ENCODE measurements at regions not wholly inside any gene's neighbourhood (a gene's known extent, or its start where the extent isn't known, plus 50 kb on each side); places are given as distances from the start of the nearest gene placed in this dataset.

DNA sequence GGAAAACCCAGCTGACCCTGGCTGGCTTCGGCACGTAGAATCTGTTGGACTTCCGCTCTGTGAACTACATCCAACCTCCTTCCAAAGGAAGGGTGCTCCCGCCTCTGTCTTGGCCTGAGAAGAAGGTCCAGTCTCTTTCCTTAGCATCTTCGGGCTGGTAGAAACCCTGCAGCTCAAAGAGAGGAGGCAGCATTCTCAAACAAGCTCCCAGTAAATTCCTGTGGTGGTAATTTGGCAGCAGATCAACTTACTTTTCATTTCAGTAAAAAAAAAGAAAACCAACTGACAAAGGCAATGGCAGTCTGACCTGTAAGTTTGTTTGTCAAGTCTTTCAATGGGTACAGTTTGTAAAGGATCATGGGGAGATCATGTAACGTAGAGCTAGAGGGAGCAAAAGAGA is 176.7 kb downstream of the MED10 start:
- TF ChIP-seq POLR2A (IDR thresholded peaks at IDR 0.05): no peak
- TF ChIP-seq, protein P1, sequence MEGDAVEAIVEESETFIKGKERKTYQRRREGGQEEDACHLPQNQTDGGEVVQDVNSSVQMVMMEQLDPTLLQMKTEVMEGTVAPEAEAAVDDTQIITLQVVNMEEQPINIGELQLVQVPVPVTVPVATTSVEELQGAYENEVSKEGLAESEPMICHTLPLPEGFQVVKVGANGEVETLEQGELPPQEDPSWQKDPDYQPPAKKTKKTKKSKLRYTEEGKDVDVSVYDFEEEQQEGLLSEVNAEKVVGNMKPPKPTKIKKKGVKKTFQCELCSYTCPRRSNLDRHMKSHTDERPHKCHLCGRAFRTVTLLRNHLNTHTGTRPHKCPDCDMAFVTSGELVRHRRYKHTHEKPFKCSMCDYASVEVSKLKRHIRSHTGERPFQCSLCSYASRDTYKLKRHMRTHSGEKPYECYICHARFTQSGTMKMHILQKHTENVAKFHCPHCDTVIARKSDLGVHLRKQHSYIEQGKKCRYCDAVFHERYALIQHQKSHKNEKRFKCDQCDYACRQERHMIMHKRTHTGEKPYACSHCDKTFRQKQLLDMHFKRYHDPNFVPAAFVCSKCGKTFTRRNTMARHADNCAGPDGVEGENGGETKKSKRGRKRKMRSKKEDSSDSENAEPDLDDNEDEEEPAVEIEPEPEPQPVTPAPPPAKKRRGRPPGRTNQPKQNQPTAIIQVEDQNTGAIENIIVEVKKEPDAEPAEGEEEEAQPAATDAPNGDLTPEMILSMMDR (IDR thresholded peaks at IDR 0.05): no peak
- Histone ChIP-seq H3K4me1 (no peaks in the 10 kb centered on the region), H3K9me3 (no peaks in the 10 kb centered on the region), H3K27ac (no peak overlapping the region), H3K27me3 (peaks cover 0 to 13% (median 0%) of the 10 kb centered on the region in 9 donors), H3K36me3 (no peaks in the 10 kb centered on the region), H3K4me3 (no peak overlapping the region)
- intact Hi-C loops (cut with DNase I): no loop called here
- 77 to 89% (median 84%) methylated on average over 6 of the region's 6 CpGs for WGBS, 4 donors
- DNase-seq (no peak), ATAC-seq (no peak)

DNA sequence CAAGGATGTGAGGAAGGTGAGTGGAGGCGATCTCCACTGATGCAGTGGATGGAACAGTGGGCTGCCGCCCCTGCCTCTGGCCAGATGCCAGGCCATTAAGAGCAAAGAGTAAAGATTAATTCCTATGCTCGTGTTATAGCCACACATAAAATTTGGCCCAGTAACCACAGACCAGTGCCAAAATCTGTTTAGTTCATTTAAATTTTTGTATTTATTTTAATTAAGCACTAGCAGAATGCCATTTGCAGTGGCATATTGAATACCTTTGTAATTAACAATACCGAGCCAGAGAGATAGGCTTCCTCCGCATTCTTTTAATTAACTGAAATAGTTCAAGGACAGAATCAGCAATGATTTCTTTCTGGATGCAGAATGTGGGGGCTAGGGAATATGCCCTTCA is 179.8 kb downstream of the MED10 start:
- no peaks in the 10 kb centered on the region for H3K4me1 ChIP-seq
- peaks cover 0 to 13% (median 0%) of the 10 kb centered on the region in 9 donors for H3K27me3 ChIP-seq
- no peaks in the 10 kb centered on the region for H3K36me3 ChIP-seq
- H3K27ac ChIP-seq: no peak overlapping the region
- H3K9me3 ChIP-seq: no peaks in the 10 kb centered on the region
- no peak for DNase-seq
- no peak overlapping the region for H3K4me3 ChIP-seq
- no peak for TF ChIP-seq POLR2A (IDR thresholded peaks at IDR 0.05)
- TF ChIP-seq, protein P1 (IDR thresholded peaks at IDR 0.05): no peak
- WGBS, 4 donors: 72 to 78% (median 76%) methylated on average over 5 of the region's 5 CpGs
- ATAC-seq: no peak
- intact Hi-C loops (cut with DNase I): no loop called here

DNA sequence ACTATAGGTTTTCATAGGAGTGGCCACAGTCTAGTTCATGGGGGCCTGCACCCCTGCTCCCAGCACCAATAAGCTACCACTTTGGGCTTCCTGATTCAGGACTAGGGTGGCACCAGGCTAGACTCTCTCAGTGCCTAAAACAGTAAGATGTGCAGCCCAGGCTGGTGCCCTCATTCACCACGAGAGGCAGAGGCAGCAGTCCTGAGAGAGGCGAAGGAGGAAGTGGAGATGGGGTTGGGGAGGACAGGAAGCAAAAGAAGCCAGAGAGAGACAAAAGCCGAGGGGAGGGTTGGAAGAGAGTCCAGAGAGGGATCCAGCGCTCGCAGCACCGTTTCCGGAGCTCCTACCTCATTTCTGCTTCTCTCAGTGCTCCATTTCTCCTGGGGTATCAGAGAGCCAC is 180.9 kb downstream of the MED10 start:
- TF ChIP-seq, protein P1 (IDR thresholded peaks at IDR 0.05): no peak
- TF ChIP-seq POLR2A (IDR thresholded peaks at IDR 0.05): no peak
- no peak for DNase-seq
- Histone ChIP-seq H3K36me3 (no peaks in the 10 kb centered on the region), H3K9me3 (no peaks in the 10 kb centered on the region), H3K4me3 (no peak overlapping the region), H3K4me1 (no peaks in the 10 kb centered on the region), H3K27me3 (peaks cover 0 to 13% (median 0%) of the 10 kb centered on the region in 9 donors), H3K27ac (no peak overlapping the region)
- intact Hi-C loops (cut with DNase I): no loop called here
- WGBS, 4 donors: 65 to 73% (median 69%) methylated on average over 7 of the region's 7 CpGs
- no peak for ATAC-seq

DNA sequence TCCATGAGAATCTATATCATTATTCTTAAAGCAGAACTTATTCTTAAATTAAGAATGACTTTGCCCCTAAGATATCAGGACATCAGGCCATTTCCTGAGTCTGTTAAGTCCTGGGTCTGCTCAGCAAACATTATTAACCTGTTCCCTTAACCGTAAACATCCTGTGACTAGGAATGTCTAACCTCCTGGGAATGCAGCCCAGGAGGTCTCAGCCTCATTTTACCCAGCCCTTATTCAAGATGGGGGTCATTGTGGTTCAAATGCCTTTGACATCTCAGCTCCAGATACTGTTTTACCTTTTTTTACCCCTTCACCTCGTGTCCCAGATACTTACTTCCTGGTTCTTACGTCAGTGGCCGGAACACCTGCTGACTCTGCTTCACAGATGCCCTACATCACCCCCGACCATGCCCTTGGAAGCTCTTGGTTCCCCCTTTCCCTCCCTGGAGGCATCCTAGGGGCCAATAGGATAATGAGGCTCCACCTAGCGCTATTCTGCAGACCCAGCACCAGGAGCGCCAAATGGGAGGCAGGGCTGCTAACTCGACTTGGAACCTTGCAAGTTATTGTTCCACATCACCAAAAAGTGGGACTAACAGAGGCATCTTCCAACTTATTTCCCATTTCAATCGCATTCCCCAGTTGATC is 182.5 kb downstream of the MED10 start:
- intact Hi-C loops (cut with DNase I): no loop called here
- no peak overlapping the region for H3K4me3 ChIP-seq
- no peaks in the 10 kb centered on the region for H3K4me1 ChIP-seq
- no peaks in the 10 kb centered on the region for H3K9me3 ChIP-seq
- no peak for ATAC-seq
- H3K36me3 ChIP-seq: no peaks in the 10 kb centered on the region
- peaks cover 0 to 13% (median 0%) of the 10 kb centered on the region in 9 donors for H3K27me3 ChIP-seq
- no peak overlapping the region for H3K27ac ChIP-seq
- no peak for DNase-seq
- TF ChIP-seq, protein P1 (IDR thresholded peaks at IDR 0.05): no peak
- TF ChIP-seq POLR2A (IDR thresholded peaks at IDR 0.05): no peak
- WGBS, 4 donors: 75 to 80% (median 79%) methylated on average over 9 of the region's 9 CpGs

Data from heart left ventricle (tissue), 16 donors.